GM06990 (cell line): ENCODE measurements at regions not wholly inside any gene's neighbourhood (a gene's known extent, or its start where the extent isn't known, plus 50 kb on each side); places are given as distances from the start of the nearest gene placed in this dataset.

Source experiments
- DNase-seq: peaks from one replicate; pipeline ENCODE4 v3.0.0-alpha.2; 2011; ENCODE audit not compliant: insufficient read length; ENCODE audit errors: extremely low read depth
- H3K27me3 ChIP-seq: replicated peaks from 2 replicates; pipeline ENCODE4 v1.6.0; 2011; ENCODE audit warnings: low read length; ENCODE audit not compliant: control insufficient read depth, insufficient read depth
- H3K36me3 ChIP-seq: 2 replicates; pipeline ENCODE4 v1.5.1; 2011; ENCODE audit warnings: low read length; ENCODE audit not compliant: control insufficient read depth, insufficient read depth
- H3K4me3 ChIP-seq: replicated peaks from 2 replicates; pipeline ENCODE4 v1.5.1; 2011; ENCODE audit warnings: low read depth, mild to moderate bottlenecking, control low read depth, low read length
- CTCF ChIP-seq: IDR thresholded peaks from 2 replicates; pipeline ENCODE4 v1.5.1; 2011; ENCODE audit warnings: low read length, control low read depth, mild to moderate bottlenecking, inconsistent platforms; ENCODE audit not compliant: insufficient read depth, poor library complexity, severe bottlenecking

- Histone ChIP-seq H3K27me3 (no peaks in the 10 kb centered on the region), H3K4me3 (no peak overlapping the region), H3K36me3 (no peaks in the 10 kb centered on the region)
- DNase-seq, result no peak
- TF ChIP-seq CTCF, result no peak
Observed at GRCh38 chr1:60818969-60819701, 263.2 kb upstream of the NFIA start.

- DNase-seq, result no peak
- Histone ChIP-seq H3K4me3 (no peak overlapping the region), H3K27me3 (no peaks in the 10 kb centered on the region), H3K36me3 (no peaks in the 10 kb centered on the region)
- no peak for TF ChIP-seq CTCF
Observed at GRCh38 chr1:60813071-60813470, 269.3 kb upstream of the NFIA start.

- H3K4me3 ChIP-seq, result no peak overlapping the region
- no peaks in the 10 kb centered on the region for H3K36me3 ChIP-seq
- no peak for TF ChIP-seq CTCF
- no peak for DNase-seq
- no peaks in the 10 kb centered on the region for H3K27me3 ChIP-seq
Observed at GRCh38 chr1:60809204-60809980, 273.0 kb upstream of the NFIA start.

- no peaks in the 10 kb centered on the region for H3K36me3 ChIP-seq
Observed at GRCh38 chr1:60808676-60809075, 273.7 kb upstream of the NFIA start.

GRCh38 chr1:60802884-60803283 is 279.5 kb upstream of the NFIA start:
- no peak for TF ChIP-seq CTCF
- no peak for DNase-seq
- no peak overlapping the region for H3K4me3 ChIP-seq

More at GRCh38 chr1:60808676-60809075, 273.7 kb upstream of the NFIA start:
- Histone ChIP-seq H3K4me3 (no peak overlapping the region), H3K27me3 (no peaks in the 10 kb centered on the region)
- DNase-seq, result no peak
- no peak for TF ChIP-seq CTCF

More at GRCh38 chr1:60802884-60803283, 279.5 kb upstream of the NFIA start:
- no peaks in the 10 kb centered on the region for H3K36me3 ChIP-seq
- no peaks in the 10 kb centered on the region for H3K27me3 ChIP-seq
